Hematopoietic multipotent progenitor cell treated with erythropoietin and hydrocortisone succinate and interleukin-3 and kit ligand, for 15 days (in vitro differentiated cells): ENCODE measurements at regions not wholly inside any gene's neighbourhood (a gene's known extent, or its start where the extent isn't known, plus 50 kb on each side); places are given as distances from the start of the nearest gene placed in this dataset.

Experiments
- DNase-seq: peaks from one replicate; pipeline ENCODE4 v3.0.0-alpha.2; 2015; ENCODE audit warnings: low spot score

GRCh38 chr13:103969520-103970050 is 903.4 kb upstream of the SLC10A2 start:
- DNase-seq = no peak

GRCh38 chr13:103965506-103966243 is 899.5 kb upstream of the SLC10A2 start:
- no peak for DNase-seq

GRCh38 chr13:103961784-103962183 is 895.6 kb upstream of the SLC10A2 start:
- no peak for DNase-seq

- DNase-seq = no peak
Observed at GRCh38 chr13:103961129-103961528, 894.9 kb upstream of the SLC10A2 start.

GRCh38 chr13:103960001-103960400 is 893.8 kb upstream of the SLC10A2 start:
- no peak for DNase-seq

GRCh38 chr13:103958691-103959090 is 892.5 kb upstream of the SLC10A2 start:
- no peak for DNase-seq

- DNase-seq = no peak
Observed at GRCh38 chr13:103957939-103958338, 891.7 kb upstream of the SLC10A2 start.

GRCh38 chr13:103953859-103954258 is 887.6 kb upstream of the SLC10A2 start:
- DNase-seq = no peak

GRCh38 chr13:103952183-103952582 is 886.0 kb upstream of the SLC10A2 start:
- no peak for DNase-seq

GRCh38 chr13:103948426-103948825 is 882.2 kb upstream of the SLC10A2 start:
- DNase-seq = no peak

- DNase-seq = no peak
Observed at GRCh38 chr13:103945836-103946235, 879.6 kb upstream of the SLC10A2 start.

- DNase-seq = no peak
Observed at GRCh38 chr13:103941506-103942140, 875.4 kb upstream of the SLC10A2 start.

GRCh38 chr13:103935117-103935516 is 868.9 kb upstream of the SLC10A2 start:
- DNase-seq = no peak

GRCh38 chr13:103931885-103932284 is 865.7 kb upstream of the SLC10A2 start:
- no peak for DNase-seq

- DNase-seq = no peak
Observed at GRCh38 chr13:103931331-103931845, 865.2 kb upstream of the SLC10A2 start.

GRCh38 chr13:103926118-103926517 is 859.9 kb upstream of the SLC10A2 start:
- no peak for DNase-seq

GRCh38 chr13:103908911-103909310 is 842.7 kb upstream of the SLC10A2 start:
- no peak for DNase-seq

- no peak for DNase-seq
Observed at GRCh38 chr13:103908274-103908673, 842.1 kb upstream of the SLC10A2 start.

GRCh38 chr13:103903790-103904189 is 837.6 kb upstream of the SLC10A2 start:
- no peak for DNase-seq

- DNase-seq = no peak
Observed at GRCh38 chr13:103898481-103898880, 832.3 kb upstream of the SLC10A2 start.

- DNase-seq = no peak
Observed at GRCh38 chr13:103895835-103896531, 829.8 kb upstream of the SLC10A2 start.

GRCh38 chr13:103894626-103895025 is 828.4 kb upstream of the SLC10A2 start:
- no peak for DNase-seq
